GM20000 (cell line): ENCODE measurements at regions not wholly inside any gene's neighbourhood (a gene's known extent, or its start where the extent isn't known, plus 50 kb on each side); places are given as distances from the start of the nearest gene placed in this dataset.
"Not testable (repeated sequence)": the region's sequence is repeated elsewhere in the genome, so short reads cannot be mapped to it uniquely, and the experiment has no call there.

Experiments
- DNase-seq: peaks from one replicate; pipeline ENCODE4 v3.0.0; 2012; ENCODE audit warnings: low spot score
- CTCF ChIP-seq: IDR thresholded peaks from 2 replicates; pipeline ENCODE4 v1.5.1; 2012; ENCODE audit warnings: mild to moderate bottlenecking, control low read depth; ENCODE audit errors: extremely low read depth, missing control alignments

GRCh38 chr2:238774980-238775509 lies 72.8 kb upstream of the TWIST2 start:
- DNase-seq, result no peak

GRCh38 chr2:238775591-238775990 lies 72.3 kb upstream of the TWIST2 start:
- no peak for DNase-seq
- no peak for TF ChIP-seq CTCF

More at GRCh38 chr2:238774980-238775509, 72.8 kb upstream of the TWIST2 start:
- no peak for TF ChIP-seq CTCF

GRCh38 chr2:238776003-238776760 lies 71.7 kb upstream of the TWIST2 start:
- no peak for DNase-seq
- no peak for TF ChIP-seq CTCF

GRCh38 chr2:238776761-238777046 lies 71.2 kb upstream of the TWIST2 start:
- not testable (repeated sequence) for DNase-seq

GRCh38 chr2:238777369-238778067 lies 70.4 kb upstream of the TWIST2 start:
- no peak for DNase-seq
- TF ChIP-seq CTCF, result no peak

- DNase-seq, result peak; percentile 70
- peak; percentile 87 for TF ChIP-seq CTCF
Measured at GRCh38 chr2:238784671-238785527, 63.0 kb upstream of the TWIST2 start.

GRCh38 chr2:238785528-238785860 lies 62.4 kb upstream of the TWIST2 start:
- TF ChIP-seq CTCF, result no peak
- DNase-seq, result no peak
